ENCODE measurements at regions not wholly inside any gene's neighbourhood (a gene's known extent, or its start where the extent isn't known, plus 50 kb on each side); places are given as distances from the start of the nearest gene placed in this dataset.

- TF ChIP-seq REST (IDR thresholded peaks at IDR 0.05; ENCODE audit: insufficient read depth in 1 of 2, low read depth in 2 of 2, low read length in 1 of 2) = no peak
- TF ChIP-seq CTCF (IDR thresholded peaks at IDR 0.05) = no peak
- no peak for TF ChIP-seq TCF7L2 (IDR thresholded peaks at IDR 0.05; ENCODE audit: low read depth, low read length)
- TF ChIP-seq SIN3A (IDR thresholded peaks at IDR 0.05; ENCODE audit: borderline replicate concordance, insufficient read depth, low read depth, low read length) = no peak
Observed at GRCh38 chr4:27568952-27569319, 708.3 kb downstream of the STIM2 start.

Measured in Panc1 (cell line).